Progenitor cell of endocrine pancreas (in vitro differentiated cells): ENCODE measurements at regions not wholly inside any gene's neighbourhood (a gene's known extent, or its start where the extent isn't known, plus 50 kb on each side); places are given as distances from the start of the nearest gene placed in this dataset.
"Not testable (repeated sequence)": the region's sequence is repeated elsewhere in the genome, so short reads cannot be mapped to it uniquely, and the experiment has no call there.

Experiments used
- DNase-seq: peaks from one replicate; pipeline ENCODE4 v3.0.0; 2021; ENCODE audit warnings: low spot score; ENCODE audit not compliant: unreplicated experiment
- H3K27ac Mint-ChIP-seq: 2 replicates; pipeline ENCODE4 v1.8.0; 2021; ENCODE audit warnings: mild to moderate bottlenecking, moderate library complexity, mixed read lengths
- H3K27me3 Mint-ChIP-seq: 2 replicates; pipeline ENCODE4 v1.8.0; 2021; ENCODE audit warnings: mixed read lengths
- H3K36me3 Mint-ChIP-seq: 2 replicates; pipeline ENCODE4 v1.8.0; 2022; ENCODE audit warnings: mixed read lengths; ENCODE audit not compliant: insufficient read depth
- H3K4me1 Mint-ChIP-seq: 2 replicates; pipeline ENCODE4 v1.8.0; 2021; ENCODE audit warnings: low read depth, mixed read lengths
- H3K4me3 Mint-ChIP-seq: 2 replicates; pipeline ENCODE4 v1.8.0; 2021; ENCODE audit warnings: low read depth, mild to moderate bottlenecking, moderate library complexity, mixed read lengths
- H3K9me3 Mint-ChIP-seq: 2 replicates; pipeline ENCODE4 v1.8.0; 2021; ENCODE audit warnings: low read depth, mixed read lengths
- TF ChIP-seq, protein P1 (sequence below): fragments of 200-600 bp; sonication (generic); IDR thresholded peaks from one replicate; pipeline ENCODE4 v1.5.0; 2021; ENCODE audit warnings: antibody characterized with exemption, mild to moderate bottlenecking; ENCODE audit not compliant: unreplicated experiment

DNA sequence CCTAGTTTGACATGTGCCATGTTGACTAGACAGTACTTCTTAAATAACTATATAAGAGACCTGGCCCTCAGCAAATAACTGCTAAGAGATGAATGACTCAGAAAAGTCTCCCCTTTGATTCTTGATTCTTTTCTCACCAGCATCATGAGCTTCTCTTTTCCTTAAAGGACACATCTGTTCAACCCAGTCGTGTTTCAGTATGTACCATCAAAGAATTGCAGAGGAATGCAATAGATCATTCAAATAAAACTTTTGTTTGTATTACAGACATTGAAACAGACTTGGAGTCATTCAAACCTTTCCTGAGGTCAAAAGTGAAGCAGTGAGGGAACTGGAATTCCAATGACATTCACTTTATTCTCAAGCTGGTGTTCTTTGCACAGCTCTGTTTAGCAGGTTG lies 598.3 kb upstream of the GHITM start:
- TF ChIP-seq, protein P1, sequence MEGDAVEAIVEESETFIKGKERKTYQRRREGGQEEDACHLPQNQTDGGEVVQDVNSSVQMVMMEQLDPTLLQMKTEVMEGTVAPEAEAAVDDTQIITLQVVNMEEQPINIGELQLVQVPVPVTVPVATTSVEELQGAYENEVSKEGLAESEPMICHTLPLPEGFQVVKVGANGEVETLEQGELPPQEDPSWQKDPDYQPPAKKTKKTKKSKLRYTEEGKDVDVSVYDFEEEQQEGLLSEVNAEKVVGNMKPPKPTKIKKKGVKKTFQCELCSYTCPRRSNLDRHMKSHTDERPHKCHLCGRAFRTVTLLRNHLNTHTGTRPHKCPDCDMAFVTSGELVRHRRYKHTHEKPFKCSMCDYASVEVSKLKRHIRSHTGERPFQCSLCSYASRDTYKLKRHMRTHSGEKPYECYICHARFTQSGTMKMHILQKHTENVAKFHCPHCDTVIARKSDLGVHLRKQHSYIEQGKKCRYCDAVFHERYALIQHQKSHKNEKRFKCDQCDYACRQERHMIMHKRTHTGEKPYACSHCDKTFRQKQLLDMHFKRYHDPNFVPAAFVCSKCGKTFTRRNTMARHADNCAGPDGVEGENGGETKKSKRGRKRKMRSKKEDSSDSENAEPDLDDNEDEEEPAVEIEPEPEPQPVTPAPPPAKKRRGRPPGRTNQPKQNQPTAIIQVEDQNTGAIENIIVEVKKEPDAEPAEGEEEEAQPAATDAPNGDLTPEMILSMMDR: no peak
- Mint-ChIP-seq H3K27me3 (no peaks in the 10 kb centered on the region), H3K27ac (no peak overlapping the region), H3K4me3 (no peak overlapping the region), H3K4me1 (peaks cover 39% of the 10 kb centered on the region), H3K9me3 (no peaks in the 10 kb centered on the region), H3K36me3 (no peaks in the 10 kb centered on the region)
- DNase-seq: no peak

DNA sequence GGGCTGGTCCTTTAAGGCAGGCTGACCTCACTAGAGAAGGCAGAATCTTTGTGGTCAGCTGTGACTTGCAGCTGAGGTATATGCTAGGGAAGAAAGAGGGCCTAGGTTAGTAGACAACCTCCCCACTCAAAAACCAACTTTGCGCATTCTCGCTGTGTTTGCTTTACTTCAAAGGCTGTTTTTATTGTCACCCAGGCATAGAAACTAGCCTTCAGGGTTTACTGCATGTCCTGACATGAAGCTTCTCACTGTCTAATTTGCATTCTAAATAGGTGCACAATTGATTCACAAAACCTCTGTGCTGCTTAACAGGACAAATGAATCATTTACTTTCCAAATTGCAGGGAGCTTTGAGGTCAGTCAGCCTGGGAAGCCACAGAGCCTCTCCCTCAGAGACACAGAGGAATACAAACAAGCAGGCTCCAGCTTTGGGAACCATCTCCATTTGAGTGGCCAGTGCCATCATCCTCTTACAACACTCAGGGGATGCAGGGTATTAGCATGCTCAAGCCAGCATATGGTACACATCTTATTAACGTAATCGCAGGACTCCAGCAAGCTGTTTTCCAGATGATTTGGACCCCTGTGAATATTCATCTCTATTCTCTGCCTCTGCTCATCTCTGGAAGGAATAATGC lies 596.4 kb upstream of the GHITM start:
- Mint-ChIP-seq H3K36me3 (peaks cover 2% of the 10 kb centered on the region), H3K9me3 (no peaks in the 10 kb centered on the region), H3K4me1 (peaks cover 46% of the 10 kb centered on the region), H3K27me3 (no peaks in the 10 kb centered on the region), H3K27ac (peak overlapping the region; percentile 41), H3K4me3 (no peak overlapping the region)
- TF ChIP-seq, protein P1: no peak
- no peak for DNase-seq

DNA sequence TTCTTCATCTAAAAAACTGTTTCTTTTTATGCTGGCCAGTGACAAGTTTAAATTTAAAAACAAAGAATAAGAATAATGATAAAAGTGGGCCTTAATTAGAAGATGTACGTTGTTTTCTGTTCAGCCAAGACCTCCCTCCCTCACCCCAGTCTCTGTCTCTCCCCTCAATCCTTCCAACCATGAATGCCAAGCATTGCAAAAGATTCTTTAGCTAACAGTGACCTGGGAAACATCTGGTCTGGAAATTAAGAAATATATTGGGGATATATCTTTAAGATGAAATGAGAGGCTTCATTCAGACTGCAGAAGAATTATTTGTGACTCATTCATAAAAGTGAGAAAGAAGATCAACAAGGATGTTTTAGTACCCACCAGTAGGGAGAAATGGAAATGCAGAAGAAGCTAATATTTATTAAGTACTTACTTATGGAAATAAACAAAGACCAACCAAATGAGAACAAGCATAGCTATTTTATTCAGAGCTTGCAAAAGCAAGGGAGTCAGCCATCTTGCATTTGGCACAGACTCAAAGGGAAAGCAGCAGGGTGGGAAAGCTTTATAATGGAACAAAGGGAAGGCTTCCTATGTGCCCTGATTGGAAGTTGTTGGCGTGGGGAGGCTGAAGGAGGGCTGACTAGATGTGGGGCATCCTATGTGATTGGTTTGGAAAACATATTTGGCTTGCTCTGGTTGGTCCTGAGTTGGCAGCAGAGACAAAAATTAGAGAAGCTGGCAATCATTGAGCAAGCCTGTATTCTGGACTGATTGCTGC lies 595.4 kb upstream of the GHITM start:
- DNase-seq: no peak
- Mint-ChIP-seq H3K4me3 (no peak overlapping the region), H3K27me3 (no peaks in the 10 kb centered on the region), H3K27ac (peak overlapping the region; percentile 35), H3K4me1 (peaks cover 46% of the 10 kb centered on the region), H3K36me3 (peaks cover 7% of the 10 kb centered on the region), H3K9me3 (peaks cover 4% of the 10 kb centered on the region)
- TF ChIP-seq, protein P1: no peak

DNA sequence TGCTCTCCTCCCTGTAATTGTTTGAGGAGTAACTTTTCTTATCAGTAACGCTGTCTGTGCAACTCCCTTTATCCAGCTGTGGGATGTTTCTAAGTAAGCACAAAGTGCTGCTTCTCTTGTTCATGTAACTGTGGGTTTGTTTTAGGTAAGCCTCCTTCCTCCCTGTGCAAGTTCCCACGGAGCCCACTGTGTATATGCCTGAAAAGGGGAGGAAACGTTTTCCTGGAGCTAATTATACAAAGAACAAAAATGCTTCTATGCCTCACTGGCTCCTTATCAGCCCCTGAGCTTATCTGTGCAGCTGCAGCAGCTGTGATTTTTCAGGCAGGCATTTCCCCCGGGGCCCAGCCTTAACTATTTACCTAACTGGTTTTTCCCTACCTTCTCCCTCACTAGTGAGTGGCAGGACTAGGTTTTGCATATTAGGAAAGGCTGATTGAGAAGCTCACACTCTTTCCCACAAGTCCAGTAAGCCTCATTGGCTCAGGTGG lies 593.4 kb upstream of the GHITM start:
- TF ChIP-seq, protein P1: no peak
- H3K9me3 Mint-ChIP-seq: peaks cover 8% of the 10 kb centered on the region
- peak; percentile 20 for DNase-seq
- H3K4me3 Mint-ChIP-seq: peak overlapping the region; percentile 52
- peak overlapping the region; percentile 96 for H3K27ac Mint-ChIP-seq
- H3K4me1 Mint-ChIP-seq: peaks cover 37% of the 10 kb centered on the region
- no peaks in the 10 kb centered on the region for H3K27me3 Mint-ChIP-seq
- H3K36me3 Mint-ChIP-seq: peaks cover 7% of the 10 kb centered on the region

DNA sequence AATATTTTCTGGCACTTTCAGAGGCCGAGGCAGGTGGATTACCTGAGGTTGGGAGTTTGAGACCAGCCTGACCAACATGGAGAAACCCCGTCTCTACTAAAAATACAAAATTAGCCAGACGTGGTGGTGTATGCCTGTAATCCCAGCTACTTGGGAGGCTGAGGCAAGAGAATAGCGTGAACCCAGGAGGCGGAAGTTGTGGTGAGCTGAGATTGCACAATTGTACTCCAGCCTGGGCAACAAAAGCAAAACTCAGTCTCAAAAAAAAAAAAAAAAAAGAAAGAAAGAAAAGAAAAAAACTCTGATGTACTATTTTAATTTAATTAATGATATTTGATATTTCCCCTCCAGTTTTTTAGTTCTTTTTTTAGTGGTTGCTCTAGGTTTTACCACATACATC lies 588.1 kb upstream of the GHITM start:
- peaks cover 14% of the 10 kb centered on the region for H3K9me3 Mint-ChIP-seq
- H3K4me1 Mint-ChIP-seq, H3K4me3 Mint-ChIP-seq, H3K27ac Mint-ChIP-seq, H3K27me3 Mint-ChIP-seq, DNase-seq: not testable (repeated sequence)
- peaks cover 14% of the 10 kb centered on the region for H3K36me3 Mint-ChIP-seq
